Tibial nerve (tissue), 4 donors: ENCODE measurements at regions not wholly inside any gene's neighbourhood (a gene's known extent, or its start where the extent isn't known, plus 50 kb on each side); places are given as distances from the start of the nearest gene placed in this dataset.

ENCODE experiments used
- CTCF ChIP-seq, 5 experiments: fragments of 200-600 bp in 3 of 5; fragments of 450-650 bp in 2 of 5; sonication (generic) in 3 of 5; IDR thresholded peaks; one replicate each; pipeline ENCODE4 v1.5.1; 2016 to 2019; ENCODE audit warnings: antibody characterized with exemption in 5 of 5, mild to moderate bottlenecking in 3 of 5, moderate library complexity in 2 of 5
- EP300 ChIP-seq, 2 donors: sonication (generic); formaldehyde crosslinking; IDR thresholded peaks; one replicate each; pipeline ENCODE4 v1.6.1; 2017; ENCODE audit warnings: antibody characterized with exemption in 2 of 2, mild to moderate bottlenecking in 1 of 2
- POLR2A ChIP-seq, 2 donors: fragments of 450-650 bp; IDR thresholded peaks; one replicate each; pipeline ENCODE4 v1.6.1; 2017; ENCODE audit warnings: antibody characterized with exemption in 2 of 2, mild to moderate bottlenecking in 2 of 2, moderate library complexity in 2 of 2

GRCh38 chr10:106520698-106521097, 643.8 kb downstream of the SORCS1 start:
- no peak for TF ChIP-seq CTCF (IDR thresholded peaks at IDR 0.05)
- TF ChIP-seq POLR2A (IDR thresholded peaks at IDR 0.05): no peak
- TF ChIP-seq EP300 (IDR thresholded peaks at IDR 0.05): no peak
